BE2C (cell line): ENCODE measurements at regions not wholly inside any gene's neighbourhood (a gene's known extent, or its start where the extent isn't known, plus 50 kb on each side); places are given as distances from the start of the nearest gene placed in this dataset.

Source experiments
- DNase-seq: peaks from one replicate; pipeline ENCODE4 v3.0.0-alpha.2; 2020
- H3K27me3 ChIP-seq: fragments of 250-450 bp; sonication (Bioruptor Pico); 2 replicates; pipeline ENCODE4 v1.5.1; 2020; ENCODE audit warnings: mild to moderate bottlenecking
- H3K36me3 ChIP-seq: fragments of 250-450 bp; sonication (Bioruptor Pico); 2 replicates; pipeline ENCODE4 v1.5.1; 2020; ENCODE audit warnings: mild to moderate bottlenecking
- H3K4me1 ChIP-seq: fragments of 250-450 bp; sonication (Bioruptor Pico); 2 replicates; pipeline ENCODE4 v1.5.1; 2020
- H3K4me3 ChIP-seq: 2 replicates; pipeline ENCODE4 v1.5.1; 2011; ENCODE audit warnings: low read depth, low read length
- H3K9me3 ChIP-seq: fragments of 250-450 bp; sonication (Bioruptor Pico); 2 replicates; pipeline ENCODE4 v1.5.1; 2020
- TF ChIP-seq, protein P1 (sequence below): IDR thresholded peaks from 2 replicates; pipeline ENCODE4 v1.5.1; 2012; ENCODE audit warnings: mild to moderate bottlenecking, low read depth, low read length

DNA sequence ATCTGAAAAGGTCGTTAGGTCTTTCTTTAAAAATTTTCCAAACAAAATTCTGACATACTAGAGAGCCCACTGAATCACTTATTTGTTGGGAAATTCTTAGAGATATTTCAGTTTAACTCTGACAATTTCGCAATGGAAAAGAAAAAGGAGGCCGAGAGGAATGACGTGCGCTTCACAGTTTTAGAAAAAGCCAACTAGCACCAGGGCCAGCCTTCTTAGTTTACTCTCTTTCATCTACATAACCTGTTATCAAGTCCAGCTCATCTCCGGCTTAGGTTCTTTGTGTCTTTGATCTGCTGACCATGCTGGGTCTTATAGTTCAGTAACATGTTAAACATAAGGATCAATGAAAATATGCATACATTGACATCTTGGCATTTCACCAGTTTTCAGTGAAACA, 201.7 kb upstream of the TAS2R1 start:
- H3K27me3 ChIP-seq, result no peaks in the 10 kb centered on the region
- H3K4me1 ChIP-seq, result peaks cover 4% of the 10 kb centered on the region
- TF ChIP-seq, protein P1, sequence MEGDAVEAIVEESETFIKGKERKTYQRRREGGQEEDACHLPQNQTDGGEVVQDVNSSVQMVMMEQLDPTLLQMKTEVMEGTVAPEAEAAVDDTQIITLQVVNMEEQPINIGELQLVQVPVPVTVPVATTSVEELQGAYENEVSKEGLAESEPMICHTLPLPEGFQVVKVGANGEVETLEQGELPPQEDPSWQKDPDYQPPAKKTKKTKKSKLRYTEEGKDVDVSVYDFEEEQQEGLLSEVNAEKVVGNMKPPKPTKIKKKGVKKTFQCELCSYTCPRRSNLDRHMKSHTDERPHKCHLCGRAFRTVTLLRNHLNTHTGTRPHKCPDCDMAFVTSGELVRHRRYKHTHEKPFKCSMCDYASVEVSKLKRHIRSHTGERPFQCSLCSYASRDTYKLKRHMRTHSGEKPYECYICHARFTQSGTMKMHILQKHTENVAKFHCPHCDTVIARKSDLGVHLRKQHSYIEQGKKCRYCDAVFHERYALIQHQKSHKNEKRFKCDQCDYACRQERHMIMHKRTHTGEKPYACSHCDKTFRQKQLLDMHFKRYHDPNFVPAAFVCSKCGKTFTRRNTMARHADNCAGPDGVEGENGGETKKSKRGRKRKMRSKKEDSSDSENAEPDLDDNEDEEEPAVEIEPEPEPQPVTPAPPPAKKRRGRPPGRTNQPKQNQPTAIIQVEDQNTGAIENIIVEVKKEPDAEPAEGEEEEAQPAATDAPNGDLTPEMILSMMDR, result no peak
- H3K4me3 ChIP-seq, result no peak overlapping the region
- no peaks in the 10 kb centered on the region for H3K36me3 ChIP-seq
- DNase-seq, result no peak
- no peaks in the 10 kb centered on the region for H3K9me3 ChIP-seq

- H3K4me3 ChIP-seq, result no peak overlapping the region
- DNase-seq, result no peak
- H3K36me3 ChIP-seq, result no peaks in the 10 kb centered on the region
- TF ChIP-seq, protein P1, result no peak
- H3K9me3 ChIP-seq, result no peaks in the 10 kb centered on the region
- H3K4me1 ChIP-seq, result peaks cover 4% of the 10 kb centered on the region
- H3K27me3 ChIP-seq, result no peaks in the 10 kb centered on the region
Measured at GRCh38 chr5:9830184-9830583, 200.0 kb upstream of the TAS2R1 start.

GRCh38 chr5:9829621-9830020, 199.5 kb upstream of the TAS2R1 start:
- Histone ChIP-seq H3K9me3 (no peaks in the 10 kb centered on the region), H3K4me1 (no peaks in the 10 kb centered on the region; the same call in 1 of the 2 replicates), H3K36me3 (no peaks in the 10 kb centered on the region), H3K27me3 (no peaks in the 10 kb centered on the region), H3K4me3 (no peak overlapping the region)
- TF ChIP-seq, protein P1, result no peak
- no peak for DNase-seq

GRCh38 chr5:9820691-9821449, 190.7 kb upstream of the TAS2R1 start:
- TF ChIP-seq, protein P1, result no peak
- H3K4me1 ChIP-seq, result no peaks in the 10 kb centered on the region
- H3K27me3 ChIP-seq, result no peaks in the 10 kb centered on the region
- H3K4me3 ChIP-seq, result no peak overlapping the region
- H3K9me3 ChIP-seq, result no peaks in the 10 kb centered on the region
- no peak for DNase-seq
- H3K36me3 ChIP-seq, result no peaks in the 10 kb centered on the region

DNA sequence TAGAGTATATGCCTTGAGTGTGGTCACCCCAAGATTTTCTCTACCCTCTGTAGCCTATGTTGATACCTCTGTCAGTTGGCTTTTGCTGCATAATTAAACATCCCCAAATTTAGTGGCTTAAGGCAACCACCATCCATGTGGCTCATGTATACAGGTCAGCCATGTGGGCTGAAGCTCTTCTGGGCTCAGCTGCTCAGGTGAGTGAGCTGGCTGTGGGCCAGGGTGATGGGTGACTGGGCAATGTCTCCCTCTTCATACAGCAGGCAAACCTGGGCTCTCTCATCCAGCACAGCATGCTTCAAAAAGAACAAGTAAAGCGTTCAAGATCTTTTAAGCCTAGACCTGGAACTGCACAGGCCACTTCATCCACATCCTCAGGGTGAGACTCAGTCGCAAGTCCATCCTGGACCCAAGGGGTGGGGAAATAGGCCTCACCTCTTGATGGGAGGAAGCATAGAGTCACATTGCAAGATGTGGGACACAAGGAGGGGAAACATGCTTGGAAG, 188.2 kb upstream of the TAS2R1 start:
- no peaks in the 10 kb centered on the region for H3K36me3 ChIP-seq
- no peaks in the 10 kb centered on the region for H3K4me1 ChIP-seq
- H3K4me3 ChIP-seq, result no peak overlapping the region
- no peaks in the 10 kb centered on the region for H3K27me3 ChIP-seq
- H3K9me3 ChIP-seq, result no peaks in the 10 kb centered on the region
- TF ChIP-seq, protein P1, result no peak
- DNase-seq, result no peak

GRCh38 chr5:9817819-9818218, 187.7 kb upstream of the TAS2R1 start:
- no peaks in the 10 kb centered on the region for H3K27me3 ChIP-seq
- H3K36me3 ChIP-seq, result no peaks in the 10 kb centered on the region
- no peak overlapping the region for H3K4me3 ChIP-seq
- TF ChIP-seq, protein P1, result no peak
- H3K4me1 ChIP-seq, result no peaks in the 10 kb centered on the region
- H3K9me3 ChIP-seq, result no peaks in the 10 kb centered on the region
- no peak for DNase-seq
